ENCODE measurements at regions not wholly inside any gene's neighbourhood (a gene's known extent, or its start where the extent isn't known, plus 50 kb on each side); places are given as distances from the start of the nearest gene placed in this dataset.

DNA sequence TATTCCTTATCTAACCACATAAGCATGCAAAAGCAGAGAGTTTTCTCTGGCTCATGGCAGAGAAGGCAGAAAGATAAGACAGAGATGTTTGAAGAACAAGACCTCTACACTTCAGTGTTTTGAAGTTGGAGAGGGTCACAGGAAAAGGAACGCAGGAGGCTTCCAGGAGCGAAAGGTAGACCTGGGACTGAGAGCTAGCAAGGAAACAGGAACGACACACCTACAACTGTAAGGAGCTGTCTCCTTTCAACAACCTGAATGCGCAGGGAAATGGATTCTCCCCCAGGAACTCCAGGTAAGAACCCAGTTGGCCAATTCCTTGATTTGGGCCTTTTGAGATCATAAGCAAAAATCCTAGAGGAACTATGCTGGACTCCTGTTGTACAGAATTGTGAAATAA lies 746.6 kb upstream of the DDX18 start:
- WGBS, 2 experiments (ENCODE audit: extremely low coverage in 1 of 2, insufficient coverage in 1 of 2, insufficient read length in 1 of 2, insufficient replicate concordance in 2 of 2, low coverage in 1 of 2, low lambda C conversion rate in 2 of 2, missing lambda C conversion rate in 1 of 2), result 89% methylated on average over 4 of the region's 4 CpGs; no CpG with 5 or more reads in 1 of the 2 experiments
- TF ChIP-seq, protein P1, sequence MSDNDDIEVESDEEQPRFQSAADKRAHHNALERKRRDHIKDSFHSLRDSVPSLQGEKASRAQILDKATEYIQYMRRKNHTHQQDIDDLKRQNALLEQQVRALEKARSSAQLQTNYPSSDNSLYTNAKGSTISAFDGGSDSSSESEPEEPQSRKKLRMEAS (IDR thresholded peaks at IDR 0.05), result no peak
- TF ChIP-seq TAF1 (IDR thresholded peaks at IDR 0.05; ENCODE audit: low read depth, low read length) (no peak), HDAC2 (IDR thresholded peaks at IDR 0.05; ENCODE audit: borderline replicate concordance in 1 of 2, low read depth in 2 of 2, low read length in 2 of 2) (no peak)

More for the DNA sequence above, 746.6 kb upstream of the DDX18 start:
- ChIA-PET CTCF (ENCODE audit: partially characterized antibody) (no interaction called here), POLR2A (ENCODE audit: partially characterized antibody) (no interaction called here)
- H3K14ac ChIP-seq (ENCODE audit: insufficient read length), result no peak overlapping the region
- no peak overlapping the region for H3K4me3 ChIP-seq (ENCODE audit: extremely low read depth in 1 of 4, insufficient read depth in 2 of 4, low read depth in 3 of 4, low read length in 4 of 4)
- H2BK20ac ChIP-seq (ENCODE audit: low read length), result no peak overlapping the region
- no peak overlapping the region for H2BK12ac ChIP-seq (ENCODE audit: low read depth, low read length)
- FAIRE-seq (no peak), DNase-seq (ENCODE audit: low read depth in 1 of 2, low spot score in 2 of 2) (no peak)
- no peak overlapping the region for H2BK120ac ChIP-seq (replicated peaks; ENCODE audit: low read depth, low read length)
- H4K20me1 ChIP-seq (replicated peaks in 1 of 2; ENCODE audit: control insufficient read depth in 1 of 2, insufficient read depth in 2 of 2, low read length in 2 of 2), result no peaks in the 10 kb centered on the region
- H3K4me2 ChIP-seq (ENCODE audit: insufficient read depth in 1 of 2, low read depth in 2 of 2, low read length in 2 of 2), result no peak overlapping the region
- no peaks in the 10 kb centered on the region for H3K4me1 ChIP-seq (replicated peaks in 1 of 4; ENCODE audit: control insufficient read depth in 3 of 4, insufficient read depth in 4 of 4, low read length in 3 of 4)
- no peak overlapping the region for H3K9ac ChIP-seq (replicated peaks in 1 of 4; ENCODE audit: extremely low read depth in 1 of 4, low read depth in 3 of 4, low read length in 3 of 4)
- H3K36me3 ChIP-seq (ENCODE audit: control insufficient read depth in 2 of 4, insufficient read depth in 4 of 4, low read length in 3 of 4), result no peaks in the 10 kb centered on the region; a peak in 1 of 8 replicates
- no peaks in the 10 kb centered on the region for H3K23me2 ChIP-seq (ENCODE audit: low read depth, low read length)
- H3K9me3 ChIP-seq (ENCODE audit: insufficient read depth in 2 of 2, low read depth in 1 of 2, low read length in 1 of 2), result peaks cover 17 to 23% of the 10 kb centered on the region in 2 experiments
- H2BK5ac ChIP-seq (ENCODE audit: low read depth, low read length), result no peak overlapping the region
- no peak overlapping the region for H2AFZ ChIP-seq (ENCODE audit: low read length)
- no peak overlapping the region for H4K5ac ChIP-seq (ENCODE audit: insufficient read length, low read depth, low read length)
- H3K18ac ChIP-seq (ENCODE audit: extremely low read depth, low read length), result no peak overlapping the region
- H3K4ac ChIP-seq (replicated peaks; ENCODE audit: insufficient read length, low read depth, low read length), result no peak overlapping the region
- H2BK15ac ChIP-seq (ENCODE audit: low read length), result no peak overlapping the region
- no peak overlapping the region for H4K91ac ChIP-seq (replicated peaks; ENCODE audit: insufficient read length, low read length)
- H3K27ac ChIP-seq (ENCODE audit: low read depth, low read length), result no peak overlapping the region
- H4K8ac ChIP-seq (ENCODE audit: extremely low read depth, insufficient read depth, low read length), result no peak overlapping the region
- H3K79me1 ChIP-seq (ENCODE audit: low read depth, low read length), result no peaks in the 10 kb centered on the region
- no peak overlapping the region for H2AK5ac ChIP-seq (ENCODE audit: low read depth, low read length)
- no peaks in the 10 kb centered on the region for H3K27me3 ChIP-seq (replicated peaks in 1 of 4; ENCODE audit: control insufficient read depth in 3 of 4, extremely low read depth in 1 of 4, insufficient read depth in 3 of 4, low read length in 3 of 4)
- H3K23ac ChIP-seq (ENCODE audit: insufficient read length), result no peak overlapping the region
- no peaks in the 10 kb centered on the region for H3K79me2 ChIP-seq (ENCODE audit: control insufficient read depth in 1 of 2, insufficient read depth in 2 of 2, low read length in 2 of 2)
- H3K56ac ChIP-seq (replicated peaks; ENCODE audit: insufficient read length, low read depth, low read length), result no peak overlapping the region
